ENCODE measurements at regions not wholly inside any gene's neighbourhood (a gene's known extent, or its start where the extent isn't known, plus 50 kb on each side); places are given as distances from the start of the nearest gene placed in this dataset.

GRCh38 chr3:145522893-145523651 lies 637.9 kb downstream of the PLOD2 start:
- TF ChIP-seq POLR2AphosphoS5 (IDR thresholded peaks at IDR 0.05; ENCODE audit: low read depth, low read length) (no peak), POLR2A (IDR thresholded peaks at IDR 0.05; ENCODE audit: low read depth, low read length) (no peak), TAF1 (IDR thresholded peaks at IDR 0.05; ENCODE audit: borderline replicate concordance, low read depth, low read length) (no peak)
